ENCODE measurements at regions not wholly inside any gene's neighbourhood (a gene's known extent, or its start where the extent isn't known, plus 50 kb on each side); places are given as distances from the start of the nearest gene placed in this dataset.

- DNase-seq (ENCODE audit: low read depth in 4 of 4, low spot score in 3 of 4), result peak in 2 of 4 donors; percentile 4 to 16
These were observed 1186.3 kb downstream of the UQCRFS1 start for GRCh38 chr19:28026636-28027035.

GRCh38 chr19:28024920-28025319 is 1188.0 kb downstream of the UQCRFS1 start:
- DNase-seq (ENCODE audit: low read depth in 4 of 4, low spot score in 3 of 4), result no peak

- no peak for DNase-seq (ENCODE audit: low read depth in 4 of 4, low spot score in 3 of 4)
These were observed 1189.9 kb downstream of the UQCRFS1 start for GRCh38 chr19:28023064-28023463.

GRCh38 chr19:28022506-28022905 is 1190.4 kb downstream of the UQCRFS1 start:
- DNase-seq (ENCODE audit: low read depth in 4 of 4, low spot score in 3 of 4), result no peak

GRCh38 chr19:28021259-28022185 is 1191.4 kb downstream of the UQCRFS1 start:
- DNase-seq (ENCODE audit: low read depth in 4 of 4, low spot score in 3 of 4), result no peak

GRCh38 chr19:28020619-28021258 is 1192.2 kb downstream of the UQCRFS1 start:
- DNase-seq (ENCODE audit: low read depth in 4 of 4, low spot score in 3 of 4), result no peak

- DNase-seq (ENCODE audit: low read depth in 4 of 4, low spot score in 3 of 4), result no peak
These were observed 1193.0 kb downstream of the UQCRFS1 start for GRCh38 chr19:28019901-28020300.

GRCh38 chr19:28019371-28019770 is 1193.6 kb downstream of the UQCRFS1 start:
- no peak for DNase-seq (ENCODE audit: low read depth in 4 of 4, low spot score in 3 of 4)

- no peak for DNase-seq (ENCODE audit: low read depth in 4 of 4, low spot score in 3 of 4)
These were observed 1194.5 kb downstream of the UQCRFS1 start for GRCh38 chr19:28018499-28018898.

GRCh38 chr19:28014615-28015405 is 1198.1 kb downstream of the UQCRFS1 start:
- DNase-seq (ENCODE audit: low read depth in 4 of 4, low spot score in 3 of 4), result no peak

- no peak for DNase-seq (ENCODE audit: low read depth in 4 of 4, low spot score in 3 of 4)
These were observed 1200.6 kb downstream of the UQCRFS1 start for GRCh38 chr19:28012361-28012760.

GRCh38 chr19:28010656-28011055 is 1202.3 kb downstream of the UQCRFS1 start:
- no peak for DNase-seq (ENCODE audit: low read depth in 4 of 4, low spot score in 3 of 4)

- DNase-seq (ENCODE audit: low read depth in 4 of 4, low spot score in 3 of 4), result no peak
These were observed 1203.3 kb downstream of the UQCRFS1 start for GRCh38 chr19:28009696-28010095.

- no peak for DNase-seq (ENCODE audit: low read depth in 4 of 4, low spot score in 3 of 4)
These were observed 1204.3 kb downstream of the UQCRFS1 start for GRCh38 chr19:28008695-28009094.

GRCh38 chr19:28003543-28003942 is 1209.4 kb downstream of the UQCRFS1 start:
- DNase-seq (ENCODE audit: low read depth in 4 of 4, low spot score in 3 of 4), result no peak

GRCh38 chr19:27997069-27997468 is 1215.9 kb downstream of the UQCRFS1 start:
- DNase-seq (ENCODE audit: low read depth in 4 of 4, low spot score in 3 of 4), result no peak

- DNase-seq (ENCODE audit: low read depth in 4 of 4, low spot score in 3 of 4), result peak; percentile 28 to 38 (median 30)
These were observed 1219.1 kb downstream of the UQCRFS1 start for GRCh38 chr19:27993619-27994570.

GRCh38 chr19:27986299-27986698 is 1226.7 kb downstream of the UQCRFS1 start:
- no peak for DNase-seq (ENCODE audit: low read depth in 4 of 4, low spot score in 3 of 4)

- DNase-seq (ENCODE audit: low read depth in 4 of 4, low spot score in 3 of 4), result no peak
These were observed 1237.4 kb downstream of the UQCRFS1 start for GRCh38 chr19:27975419-27976005.

GRCh38 chr19:27974082-27974513 is 1238.9 kb downstream of the UQCRFS1 start:
- no peak for DNase-seq (ENCODE audit: low read depth in 4 of 4, low spot score in 3 of 4)
